Kidney epithelial cell (primary cell): ENCODE measurements at regions not wholly inside any gene's neighbourhood (a gene's known extent, or its start where the extent isn't known, plus 50 kb on each side); places are given as distances from the start of the nearest gene placed in this dataset.

Experiments
- DNase-seq: peaks from one replicate; pipeline ENCODE4 v3.0.0-alpha.2; 2010; ENCODE audit warnings: low read depth
- H3K27me3 ChIP-seq: 2 replicates; pipeline ENCODE4 v1.6.0; 2011; ENCODE audit warnings: low read length; ENCODE audit not compliant: control insufficient read depth, insufficient read depth
- H3K36me3 ChIP-seq: 2 replicates; pipeline ENCODE4 v1.5.1; 2011; ENCODE audit warnings: low read length; ENCODE audit not compliant: control insufficient read depth, insufficient read depth
- H3K4me3 ChIP-seq: 2 replicates; pipeline ENCODE4 v1.5.1; 2011; ENCODE audit warnings: low read depth, mild to moderate bottlenecking, control low read depth, low read length
- TF ChIP-seq, protein P1 (sequence below): IDR thresholded peaks from 2 replicates; pipeline ENCODE4 v1.5.1; 2011; ENCODE audit warnings: mild to moderate bottlenecking, moderate library complexity, low read length, control low read depth, inconsistent platforms; ENCODE audit not compliant: insufficient read depth, poor library complexity, severe bottlenecking

DNA sequence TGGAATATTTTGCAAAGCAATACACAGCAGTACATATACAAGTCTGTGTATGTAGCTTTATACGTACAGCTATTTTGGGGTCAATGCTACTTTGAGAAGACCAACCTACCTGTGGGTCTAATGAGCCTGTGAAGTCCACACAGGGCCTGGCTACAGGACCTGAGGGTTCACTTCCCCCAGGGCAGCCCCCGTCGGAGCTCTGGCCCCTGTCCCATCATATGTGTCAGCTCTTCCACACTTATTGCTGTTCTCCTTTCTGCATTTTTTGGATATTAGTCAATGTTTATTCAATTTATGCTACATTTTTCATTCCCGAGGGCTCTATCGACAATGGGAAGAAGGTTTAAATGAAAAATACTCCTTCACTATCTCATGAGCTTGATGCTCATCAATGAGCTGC is 1473.6 kb downstream of the BRD1 start:
- TF ChIP-seq, protein P1, sequence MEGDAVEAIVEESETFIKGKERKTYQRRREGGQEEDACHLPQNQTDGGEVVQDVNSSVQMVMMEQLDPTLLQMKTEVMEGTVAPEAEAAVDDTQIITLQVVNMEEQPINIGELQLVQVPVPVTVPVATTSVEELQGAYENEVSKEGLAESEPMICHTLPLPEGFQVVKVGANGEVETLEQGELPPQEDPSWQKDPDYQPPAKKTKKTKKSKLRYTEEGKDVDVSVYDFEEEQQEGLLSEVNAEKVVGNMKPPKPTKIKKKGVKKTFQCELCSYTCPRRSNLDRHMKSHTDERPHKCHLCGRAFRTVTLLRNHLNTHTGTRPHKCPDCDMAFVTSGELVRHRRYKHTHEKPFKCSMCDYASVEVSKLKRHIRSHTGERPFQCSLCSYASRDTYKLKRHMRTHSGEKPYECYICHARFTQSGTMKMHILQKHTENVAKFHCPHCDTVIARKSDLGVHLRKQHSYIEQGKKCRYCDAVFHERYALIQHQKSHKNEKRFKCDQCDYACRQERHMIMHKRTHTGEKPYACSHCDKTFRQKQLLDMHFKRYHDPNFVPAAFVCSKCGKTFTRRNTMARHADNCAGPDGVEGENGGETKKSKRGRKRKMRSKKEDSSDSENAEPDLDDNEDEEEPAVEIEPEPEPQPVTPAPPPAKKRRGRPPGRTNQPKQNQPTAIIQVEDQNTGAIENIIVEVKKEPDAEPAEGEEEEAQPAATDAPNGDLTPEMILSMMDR, result no peak

GRCh38 chr22:48353116-48353947 is 1474.3 kb downstream of the BRD1 start:
- Histone ChIP-seq H3K27me3 (no peaks in the 10 kb centered on the region), H3K36me3 (no peaks in the 10 kb centered on the region), H3K4me3 (no peak overlapping the region)
- TF ChIP-seq, protein P1, result no peak
- no peak for DNase-seq

More for the DNA sequence above, 1473.6 kb downstream of the BRD1 start:
- no peaks in the 10 kb centered on the region for H3K27me3 ChIP-seq
- no peaks in the 10 kb centered on the region for H3K36me3 ChIP-seq
- H3K4me3 ChIP-seq, result no peak overlapping the region
- no peak for DNase-seq

GRCh38 chr22:48352086-48352911 is 1475.4 kb downstream of the BRD1 start:
- no peak for DNase-seq
- Histone ChIP-seq H3K27me3 (no peaks in the 10 kb centered on the region), H3K4me3 (no peak overlapping the region), H3K36me3 (no peaks in the 10 kb centered on the region)
- TF ChIP-seq, protein P1, result no peak

GRCh38 chr22:48351376-48352085 is 1476.1 kb downstream of the BRD1 start:
- TF ChIP-seq, protein P1, result no peak
- no peaks in the 10 kb centered on the region for H3K27me3 ChIP-seq
- no peak for DNase-seq
- no peaks in the 10 kb centered on the region for H3K36me3 ChIP-seq
- H3K4me3 ChIP-seq, result no peak overlapping the region

DNA sequence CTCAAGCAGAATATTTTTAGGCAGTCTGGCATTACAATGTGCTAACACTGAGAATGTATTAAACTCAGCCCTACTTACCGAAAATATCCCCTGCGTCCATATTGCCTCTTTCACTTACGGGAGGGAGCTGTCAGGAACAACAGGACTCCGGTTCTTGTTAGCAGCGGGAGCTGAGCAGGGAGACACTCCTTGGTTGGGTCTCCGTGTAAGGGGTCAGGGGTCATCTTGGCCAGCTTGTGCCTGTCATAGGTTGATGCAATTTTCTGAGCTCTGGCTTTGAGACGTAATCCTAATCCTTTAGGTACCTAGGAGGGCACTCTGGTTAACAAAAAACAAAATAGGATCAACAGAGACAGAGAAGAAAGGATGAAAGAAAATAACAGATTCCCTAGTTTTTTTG is 1477.2 kb downstream of the BRD1 start:
- TF ChIP-seq, protein P1, result no peak
- H3K4me3 ChIP-seq, result no peak overlapping the region
- DNase-seq, result no peak
- H3K27me3 ChIP-seq, result no peaks in the 10 kb centered on the region
- no peaks in the 10 kb centered on the region for H3K36me3 ChIP-seq
